ENCODE measurements at regions not wholly inside any gene's neighbourhood (a gene's known extent, or its start where the extent isn't known, plus 50 kb on each side); places are given as distances from the start of the nearest gene placed in this dataset.

DNA sequence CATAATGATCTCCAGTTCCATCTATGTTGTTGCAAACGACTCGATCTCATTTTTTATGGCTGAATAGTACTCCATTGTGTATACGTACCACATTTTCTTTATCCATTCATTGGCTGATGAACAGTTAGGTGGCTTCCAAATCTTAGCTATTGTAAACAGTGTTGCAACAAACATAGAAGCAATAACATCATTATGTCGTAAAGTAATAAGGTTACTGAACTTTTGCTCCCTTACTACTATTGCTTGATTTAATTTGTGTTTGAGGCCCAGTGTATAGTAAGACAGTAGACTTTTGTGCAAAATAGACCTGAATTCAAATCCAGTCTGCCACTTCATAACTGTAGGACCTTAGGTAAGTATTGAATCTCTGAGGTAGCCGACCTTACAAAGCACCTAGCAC is 200.1 kb upstream of the CELF2 start:
- no peak overlapping the region for H3K9ac ChIP-seq
- no peaks in the 10 kb centered on the region for H3K36me3 ChIP-seq (ENCODE audit: low read depth)
- in situ Hi-C loops (cut with MboI), result no loop called here
- 74 to 80% methylated on average over 5 of the region's 5 CpGs for WGBS, 2 experiments (ENCODE audit: low coverage in 1 of 2, low lambda C conversion rate in 2 of 2, missing lambda C conversion rate in 2 of 2)
- no peaks in the 10 kb centered on the region for H3K27me3 ChIP-seq (replicated peaks; ENCODE audit: insufficient read depth)
- TF ChIP-seq EZH2 (IDR thresholded peaks at IDR 0.05; ENCODE audit: insufficient read depth, poor library complexity, severe bottlenecking), result no peak
- TF ChIP-seq EZH2phosphoT487 (IDR thresholded peaks at IDR 0.05; ENCODE audit: insufficient read depth, low read depth), result no peak
- no peaks in the 10 kb centered on the region for H3K79me2 ChIP-seq (ENCODE audit: insufficient read depth)
- no peaks in the 10 kb centered on the region for H3K9me3 ChIP-seq (ENCODE audit: low read depth)
- H4K20me1 ChIP-seq (ENCODE audit: insufficient read depth), result no peaks in the 10 kb centered on the region
- no peak overlapping the region for H2AFZ ChIP-seq
- peaks cover 22% of the 10 kb centered on the region for H3F3A ChIP-seq (ENCODE audit: insufficient read depth)
- H3K9me2 ChIP-seq (ENCODE audit: insufficient read depth), result no peaks in the 10 kb centered on the region
- DNase-seq, result no peak
- H3K4me2 ChIP-seq (ENCODE audit: unreplicated experiment), result no peak overlapping the region
- no peak overlapping the region for H3K4me3 ChIP-seq
- H3K27ac ChIP-seq, result peak overlapping the region; percentile 62
- H3K4me1 ChIP-seq (ENCODE audit: insufficient read depth), result peaks cover 52% of the 10 kb centered on the region

- Histone ChIP-seq H3K4me3 (no peak overlapping the region), H3F3A (ENCODE audit: insufficient read depth) (peaks cover 22% of the 10 kb centered on the region), H3K4me1 (ENCODE audit: insufficient read depth) (peaks cover 54% of the 10 kb centered on the region), H3K27me3 (replicated peaks; ENCODE audit: insufficient read depth) (no peaks in the 10 kb centered on the region), H3K79me2 (ENCODE audit: insufficient read depth) (no peaks in the 10 kb centered on the region), H3K36me3 (ENCODE audit: low read depth) (no peaks in the 10 kb centered on the region), H3K4me2 (ENCODE audit: unreplicated experiment) (no peak overlapping the region), H3K9ac (no peak overlapping the region), H3K27ac (peak overlapping the region; percentile 62), H3K9me2 (ENCODE audit: insufficient read depth) (no peaks in the 10 kb centered on the region), H4K20me1 (ENCODE audit: insufficient read depth) (no peaks in the 10 kb centered on the region), H3K9me3 (ENCODE audit: low read depth) (no peaks in the 10 kb centered on the region), H2AFZ (0 out of 2 replicates have a peak overlapping the region, but pooled peaks have one; percentile 1)
- in situ Hi-C loops (cut with MboI), result no loop called here
- WGBS, 2 experiments (ENCODE audit: low coverage in 1 of 2, low lambda C conversion rate in 2 of 2, missing lambda C conversion rate in 2 of 2), result 15 to 33% methylated on average over 2 of the region's 2 CpGs
- peak; percentile 89 for DNase-seq
- TF ChIP-seq EZH2 (IDR thresholded peaks at IDR 0.05; ENCODE audit: insufficient read depth, poor library complexity, severe bottlenecking), result no peak
- TF ChIP-seq EZH2phosphoT487 (IDR thresholded peaks at IDR 0.05; ENCODE audit: insufficient read depth, low read depth), result no peak
These were observed 199.6 kb upstream of the CELF2 start for GRCh38 chr10:10818082-10818481.

GRCh38 chr10:10819206-10819856 is 198.3 kb upstream of the CELF2 start:
- Histone ChIP-seq H3F3A (ENCODE audit: insufficient read depth) (peaks cover 32% of the 10 kb centered on the region), H3K4me1 (ENCODE audit: insufficient read depth) (peaks cover 64% of the 10 kb centered on the region), H2AFZ (no peak overlapping the region), H4K20me1 (ENCODE audit: insufficient read depth) (no peaks in the 10 kb centered on the region), H3K36me3 (ENCODE audit: low read depth) (no peaks in the 10 kb centered on the region), H3K4me3 (no peak overlapping the region), H3K4me2 (ENCODE audit: unreplicated experiment) (no peak overlapping the region), H3K9me2 (ENCODE audit: insufficient read depth) (no peaks in the 10 kb centered on the region), H3K27ac (no peak overlapping the region), H3K79me2 (ENCODE audit: insufficient read depth) (no peaks in the 10 kb centered on the region), H3K27me3 (replicated peaks; ENCODE audit: insufficient read depth) (no peaks in the 10 kb centered on the region), H3K9ac (no peak overlapping the region), H3K9me3 (ENCODE audit: low read depth) (no peaks in the 10 kb centered on the region)
- no peak for TF ChIP-seq EZH2 (IDR thresholded peaks at IDR 0.05; ENCODE audit: insufficient read depth, poor library complexity, severe bottlenecking)
- no peak for TF ChIP-seq EZH2phosphoT487 (IDR thresholded peaks at IDR 0.05; ENCODE audit: insufficient read depth, low read depth)
- peak; percentile 28 for DNase-seq
- in situ Hi-C loops (cut with MboI), result no loop called here
- WGBS, 2 experiments (ENCODE audit: low coverage in 1 of 2, low lambda C conversion rate in 2 of 2, missing lambda C conversion rate in 2 of 2), result 33 to 35% methylated on average over 7 of the region's 7 CpGs

GRCh38 chr10:10821926-10822325 is 195.7 kb upstream of the CELF2 start:
- DNase-seq, result no peak
- 83 to 89% methylated on average over 6 of the region's 6 CpGs for WGBS, 2 experiments (ENCODE audit: low coverage in 1 of 2, low lambda C conversion rate in 2 of 2, missing lambda C conversion rate in 2 of 2)
- H3K27ac ChIP-seq, result no peak overlapping the region
- H4K20me1 ChIP-seq (ENCODE audit: insufficient read depth), result no peaks in the 10 kb centered on the region
- H3K27me3 ChIP-seq (replicated peaks; ENCODE audit: insufficient read depth), result no peaks in the 10 kb centered on the region
- H3K36me3 ChIP-seq (ENCODE audit: low read depth), result no peaks in the 10 kb centered on the region
- no peak overlapping the region for H3K4me2 ChIP-seq (ENCODE audit: unreplicated experiment)
- in situ Hi-C loops (cut with MboI), result no loop called here
- TF ChIP-seq EZH2phosphoT487 (IDR thresholded peaks at IDR 0.05; ENCODE audit: insufficient read depth, low read depth), result no peak
- H3K79me2 ChIP-seq (ENCODE audit: insufficient read depth), result no peaks in the 10 kb centered on the region
- peaks cover 32% of the 10 kb centered on the region for H3F3A ChIP-seq (ENCODE audit: insufficient read depth)
- no peak overlapping the region for H3K4me3 ChIP-seq
- H3K9me3 ChIP-seq (ENCODE audit: low read depth), result no peaks in the 10 kb centered on the region
- H2AFZ ChIP-seq, result no peak overlapping the region
- no peaks in the 10 kb centered on the region for H3K9me2 ChIP-seq (ENCODE audit: insufficient read depth)
- no peak overlapping the region for H3K9ac ChIP-seq
- peaks cover 66% of the 10 kb centered on the region for H3K4me1 ChIP-seq (ENCODE audit: insufficient read depth)
